ENCODE measurements at regions not wholly inside any gene's neighbourhood (a gene's known extent, or its start where the extent isn't known, plus 50 kb on each side); places are given as distances from the start of the nearest gene placed in this dataset.

GRCh38 chr13:62357887-62358645, 942.4 kb upstream of the PCDH20 start:
- Histone ChIP-seq H3K9me3 (ENCODE audit: control insufficient read depth, low read depth, low read length) (no peaks in the 10 kb centered on the region), H4K5ac (ENCODE audit: insufficient read length, low read depth, low read length) (no peak overlapping the region), H3K56ac (ENCODE audit: insufficient read length, low read depth, low read length) (no peak overlapping the region), H2BK12ac (ENCODE audit: insufficient read length, low read depth, low read length) (no peak overlapping the region), H3K23ac (ENCODE audit: insufficient read length, low read depth, low read length) (no peak overlapping the region), H3K27me3 (ENCODE audit: insufficient read depth, low read length) (no peaks in the 10 kb centered on the region), H3K14ac (ENCODE audit: insufficient read depth, low read length) (no peak overlapping the region), H3K79me2 (ENCODE audit: insufficient read depth, low read length) (no peaks in the 10 kb centered on the region), H2BK5ac (ENCODE audit: insufficient read length, low read length) (no peak overlapping the region), H3K9ac (ENCODE audit: extremely low read depth, insufficient read length, low read length) (no peak overlapping the region), H2BK15ac (ENCODE audit: low read depth, low read length) (no peak overlapping the region), H4K8ac (replicated peaks; ENCODE audit: insufficient read length, low read depth, low read length) (no peak overlapping the region), H3K4ac (ENCODE audit: low read depth, low read length) (no peak overlapping the region), H3K18ac (ENCODE audit: insufficient read length, low read depth, low read length) (no peak overlapping the region), H3K27ac (ENCODE audit: insufficient read length, low read depth, low read length) (no peak overlapping the region), H3K23me2 (ENCODE audit: insufficient read length, low read depth, low read length, poor library complexity, severe bottlenecking) (no peaks in the 10 kb centered on the region), H3K4me2 (ENCODE audit: insufficient read depth, insufficient read length, low read length) (no peak overlapping the region), H4K91ac (ENCODE audit: insufficient read length, low read depth, low read length) (no peak overlapping the region), H3K4me1 (ENCODE audit: insufficient read depth, low read length) (no peaks in the 10 kb centered on the region), H2AFZ (ENCODE audit: low read length) (no peak overlapping the region), H3T11ph (ENCODE audit: low read length) (no peak overlapping the region), H2AK5ac (ENCODE audit: insufficient read length, low read length) (no peak overlapping the region), H2BK20ac (ENCODE audit: low read depth, low read length, poor library complexity, severe bottlenecking) (no peak overlapping the region), H4K20me1 (ENCODE audit: control insufficient read depth, insufficient read depth, insufficient read length) (no peaks in the 10 kb centered on the region), H3K79me1 (ENCODE audit: insufficient read depth, low read depth, low read length, poor library complexity, severe bottlenecking) (no peaks in the 10 kb centered on the region), H2BK120ac (ENCODE audit: low read depth, low read length, poor library complexity, severe bottlenecking) (no peak overlapping the region)
- H3K4me1 Mint-ChIP-seq = peaks cover 8 to 12% of the 10 kb centered on the region in 2 experiments
- H3K9me3 Mint-ChIP-seq = no peaks in the 10 kb centered on the region; a peak in 1 of 5 replicates
- H3K36me3 Mint-ChIP-seq (ENCODE audit: insufficient read depth in 1 of 3, low read depth in 3 of 3) = no peaks in the 10 kb centered on the region
- H3K27ac Mint-ChIP-seq = no peak overlapping the region; a peak in 2 of 7 replicates
- TF ChIP-seq CTCF (conservative IDR thresholded peaks at IDR 0.05) = peak; percentile 92
- H3K4me3 Mint-ChIP-seq = no peak overlapping the region
- WGBS (ENCODE audit: extremely low coverage, insufficient read length, low lambda C conversion rate) = no CpG with 5 or more reads among the region's 2 CpGs
- H3K27me3 Mint-ChIP-seq (ENCODE audit: low read depth) = no peaks in the 10 kb centered on the region
- DNase-seq = peak; percentile 82
